ENCODE measurements at regions not wholly inside any gene's neighbourhood (a gene's known extent, or its start where the extent isn't known, plus 50 kb on each side); places are given as distances from the start of the nearest gene placed in this dataset.

- TF ChIP-seq, protein P1, sequence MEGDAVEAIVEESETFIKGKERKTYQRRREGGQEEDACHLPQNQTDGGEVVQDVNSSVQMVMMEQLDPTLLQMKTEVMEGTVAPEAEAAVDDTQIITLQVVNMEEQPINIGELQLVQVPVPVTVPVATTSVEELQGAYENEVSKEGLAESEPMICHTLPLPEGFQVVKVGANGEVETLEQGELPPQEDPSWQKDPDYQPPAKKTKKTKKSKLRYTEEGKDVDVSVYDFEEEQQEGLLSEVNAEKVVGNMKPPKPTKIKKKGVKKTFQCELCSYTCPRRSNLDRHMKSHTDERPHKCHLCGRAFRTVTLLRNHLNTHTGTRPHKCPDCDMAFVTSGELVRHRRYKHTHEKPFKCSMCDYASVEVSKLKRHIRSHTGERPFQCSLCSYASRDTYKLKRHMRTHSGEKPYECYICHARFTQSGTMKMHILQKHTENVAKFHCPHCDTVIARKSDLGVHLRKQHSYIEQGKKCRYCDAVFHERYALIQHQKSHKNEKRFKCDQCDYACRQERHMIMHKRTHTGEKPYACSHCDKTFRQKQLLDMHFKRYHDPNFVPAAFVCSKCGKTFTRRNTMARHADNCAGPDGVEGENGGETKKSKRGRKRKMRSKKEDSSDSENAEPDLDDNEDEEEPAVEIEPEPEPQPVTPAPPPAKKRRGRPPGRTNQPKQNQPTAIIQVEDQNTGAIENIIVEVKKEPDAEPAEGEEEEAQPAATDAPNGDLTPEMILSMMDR (IDR thresholded peaks at IDR 0.05): no peak
- no peak for TF ChIP-seq EZH2 (IDR thresholded peaks at IDR 0.05)
Measured at GRCh38 chr5:58201922-58202648, 257.8 kb downstream of the PLK2 start.
